GM21619 (cell line): ENCODE measurements at regions not wholly inside any gene's neighbourhood (a gene's known extent, or its start where the extent isn't known, plus 50 kb on each side); places are given as distances from the start of the nearest gene placed in this dataset.

Source experiments
- ATAC-seq: cut with Tn5 transposase; IDR thresholded peaks from one replicate; pipeline ENCODE4 v1.9.1; 2021; ENCODE audit not compliant: unreplicated experiment

- no peak for ATAC-seq
These were observed 250.1 kb downstream of the C4orf33 start for GRCh38 chr4:129346036-129346435.

- no peak for ATAC-seq
These were observed 250.8 kb downstream of the C4orf33 start for GRCh38 chr4:129346734-129347133.

- ATAC-seq: no peak
These were observed 255.1 kb downstream of the C4orf33 start for GRCh38 chr4:129350834-129351721.

GRCh38 chr4:129352480-129352879 is 256.5 kb downstream of the C4orf33 start:
- ATAC-seq: no peak

- ATAC-seq: no peak
These were observed 257.5 kb downstream of the C4orf33 start for GRCh38 chr4:129353490-129353889.

- ATAC-seq: no peak
These were observed 259.1 kb downstream of the C4orf33 start for GRCh38 chr4:129355031-129355430.

- ATAC-seq: no peak
These were observed 259.6 kb downstream of the C4orf33 start for GRCh38 chr4:129355516-129355915.

GRCh38 chr4:129358571-129358970 is 262.6 kb downstream of the C4orf33 start:
- ATAC-seq: no peak

GRCh38 chr4:129359461-129359860 is 263.5 kb downstream of the C4orf33 start:
- no peak for ATAC-seq

GRCh38 chr4:129362691-129363274 is 266.8 kb downstream of the C4orf33 start:
- peak; percentile 86 for ATAC-seq

GRCh38 chr4:129364747-129365452 is 268.9 kb downstream of the C4orf33 start:
- no peak for ATAC-seq

- ATAC-seq: no peak
These were observed 273.5 kb downstream of the C4orf33 start for GRCh38 chr4:129369361-129370010.

GRCh38 chr4:129371065-129371464 is 275.1 kb downstream of the C4orf33 start:
- ATAC-seq: no peak

- ATAC-seq: no peak
These were observed 276.0 kb downstream of the C4orf33 start for GRCh38 chr4:129371926-129372325.

- ATAC-seq: no peak
These were observed 281.3 kb downstream of the C4orf33 start for GRCh38 chr4:129377131-129377845.

- no peak for ATAC-seq
These were observed 282.4 kb downstream of the C4orf33 start for GRCh38 chr4:129378364-129378763.

GRCh38 chr4:129379429-129379828 is 283.5 kb downstream of the C4orf33 start:
- ATAC-seq: no peak

- no peak for ATAC-seq
These were observed 289.0 kb downstream of the C4orf33 start for GRCh38 chr4:129384974-129385373.

- ATAC-seq: no peak
These were observed 291.7 kb downstream of the C4orf33 start for GRCh38 chr4:129387666-129388065.

- ATAC-seq: no peak
These were observed 298.0 kb downstream of the C4orf33 start for GRCh38 chr4:129393976-129394375.

GRCh38 chr4:129394635-129395034 is 298.7 kb downstream of the C4orf33 start:
- ATAC-seq: no peak
